MM.1S (cell line): ENCODE measurements at regions not wholly inside any gene's neighbourhood (a gene's known extent, or its start where the extent isn't known, plus 50 kb on each side); places are given as distances from the start of the nearest gene placed in this dataset.

Experiments used
- CTCF ChIP-seq: fragments of 300-600 bp; sonication (generic); IDR thresholded peaks from 2 replicates; pipeline ENCODE4 v1.5.1; 2016; ENCODE audit warnings: antibody characterized with exemption, low read length, mixed read lengths
- EZH2 ChIP-seq: fragments of 300-600 bp; sonication (generic); optimal IDR thresholded peaks from 2 replicates; pipeline ENCODE3; 2017; ENCODE audit warnings: low read depth, mild to moderate bottlenecking, antibody characterized with exemption, low read length, mixed read lengths
- EZH2phosphoT487 ChIP-seq: fragments of 300-600 bp; sonication (generic); IDR thresholded peaks from 2 replicates; pipeline ENCODE4 v1.6.1; 2018; ENCODE audit warnings: antibody characterized with exemption, low read length

- TF ChIP-seq CTCF, result no peak
- no peak for TF ChIP-seq EZH2
- no peak for TF ChIP-seq EZH2phosphoT487
Measured at GRCh38 chr11:111439901-111440300, 60.8 kb upstream of the POU2AF1 start.
